Mesenchymal stem cell (in vitro differentiated cells and primary cell): ENCODE measurements at regions not wholly inside any gene's neighbourhood (a gene's known extent, or its start where the extent isn't known, plus 50 kb on each side); places are given as distances from the start of the nearest gene placed in this dataset.

ENCODE experiments used
- DNase-seq: peaks from one replicate; pipeline ENCODE4 v3.0.0-alpha.2; 2013
- H2AFZ ChIP-seq: one replicate; pipeline ENCODE4 v1.6.1; 2013; ENCODE audit warnings: low read depth, mild to moderate bottlenecking, control low read depth, inconsistent platforms, low read length, moderate library complexity
- H2AK5ac ChIP-seq: 2 replicates; pipeline ENCODE4 v1.6.1; 2013; ENCODE audit warnings: low read length, moderate library complexity, mild to moderate bottlenecking, inconsistent platforms; ENCODE audit not compliant: severe bottlenecking
- H2BK120ac ChIP-seq: one replicate; pipeline ENCODE4 v1.6.1; 2013; ENCODE audit warnings: low read depth, mild to moderate bottlenecking, inconsistent platforms, low read length, moderate library complexity
- H2BK12ac ChIP-seq, 2 experiments: one replicate each; pipeline ENCODE4 v1.6.1; 2013; ENCODE audit warnings: inconsistent platforms in 2 of 2, low read length in 2 of 2, mild to moderate bottlenecking in 2 of 2, moderate library complexity in 2 of 2, control low read depth in 1 of 2
- H2BK15ac ChIP-seq: one replicate; pipeline ENCODE4 v1.6.1; 2013; ENCODE audit warnings: mild to moderate bottlenecking, low read depth, inconsistent platforms; ENCODE audit not compliant: poor library complexity, severe bottlenecking
- H2BK5ac ChIP-seq: 2 replicates; pipeline ENCODE4 v1.6.1; 2013; ENCODE audit warnings: low read depth, mild to moderate bottlenecking, low read length, control low read depth, inconsistent platforms; ENCODE audit not compliant: poor library complexity, severe bottlenecking
- H3K14ac ChIP-seq, 2 experiments: one replicate each; pipeline ENCODE4 v1.6.1; 2013; ENCODE audit warnings: inconsistent platforms in 2 of 2, low read length in 2 of 2, control low read depth in 1 of 2, mild to moderate bottlenecking in 1 of 2, moderate library complexity in 1 of 2
- H3K18ac ChIP-seq, 2 experiments: one replicate each; pipeline ENCODE4 v1.6.1; 2013; ENCODE audit warnings: inconsistent platforms in 2 of 2, low read length in 2 of 2, control low read depth in 1 of 2, low read depth in 1 of 2, mild to moderate bottlenecking in 1 of 2
- H3K23ac ChIP-seq, 2 experiments: one replicate each; pipeline ENCODE4 v1.6.1; 2013; ENCODE audit warnings: inconsistent platforms in 2 of 2, low read length in 2 of 2, mild to moderate bottlenecking in 2 of 2, moderate library complexity in 2 of 2, control low read depth in 1 of 2
- H3K27ac ChIP-seq: 2 replicates; pipeline ENCODE4 v1.5.1; 2013; ENCODE audit warnings: mild to moderate bottlenecking, moderate library complexity, low read length, control low read depth, inconsistent platforms; ENCODE audit not compliant: poor library complexity, severe bottlenecking
- H3K27me3 ChIP-seq, 2 experiments: 2 replicates each; pipeline versions ENCODE4 v1.6.1 to v1.7.0; 2013; ENCODE audit warnings: low read length in 2 of 2, mild to moderate bottlenecking in 2 of 2, moderate library complexity in 2 of 2, control low read depth in 1 of 2, inconsistent platforms in 1 of 2; ENCODE audit not compliant: control insufficient read depth in 1 of 2, insufficient read depth in 1 of 2
- H3K36me3 ChIP-seq, 2 experiments: 2 replicates each; pipeline versions ENCODE4 v1.6.1 to v1.7.0; 2013; ENCODE audit warnings: low read length in 2 of 2, control low read depth in 1 of 2, inconsistent platforms in 1 of 2, low read depth in 1 of 2, mild to moderate bottlenecking in 1 of 2; ENCODE audit not compliant: insufficient read depth in 2 of 2, control insufficient read depth in 1 of 2
- H3K4ac ChIP-seq, 2 experiments: one replicate each; pipeline ENCODE4 v1.6.1; 2013; ENCODE audit warnings: inconsistent platforms in 2 of 2, low read length in 2 of 2, mild to moderate bottlenecking in 2 of 2, moderate library complexity in 2 of 2, control low read depth in 1 of 2, low read depth in 1 of 2
- H3K4me1 ChIP-seq: 2 replicates; pipeline ENCODE4 v1.6.1; 2013; ENCODE audit warnings: low read depth, low read length, control low read depth; ENCODE audit not compliant: control insufficient read depth, insufficient read depth
- H3K4me2 ChIP-seq: 2 replicates; pipeline ENCODE4 v1.6.1; 2013; ENCODE audit warnings: low read length, mild to moderate bottlenecking, inconsistent platforms; ENCODE audit not compliant: poor library complexity, severe bottlenecking
- H3K4me3 ChIP-seq, 2 experiments: 2 replicates each; pipeline versions ENCODE4 v1.5.1 to v1.7.0; 2013; ENCODE audit warnings: low read length in 2 of 2, mild to moderate bottlenecking in 2 of 2, control low read depth in 1 of 2, low read depth in 1 of 2; ENCODE audit not compliant: insufficient read depth in 1 of 2
- H3K79me1 ChIP-seq: replicated peaks from 2 replicates; pipeline ENCODE4 v1.6.1; 2013; ENCODE audit warnings: mild to moderate bottlenecking, control low read depth, low read length, inconsistent platforms; ENCODE audit not compliant: poor library complexity, severe bottlenecking
- H3K9ac ChIP-seq: 2 replicates; pipeline ENCODE4 v1.7.0; 2013; ENCODE audit warnings: mild to moderate bottlenecking, low read length, moderate library complexity
- H3K9me3 ChIP-seq: 2 replicates; pipeline ENCODE4 v1.7.0; 2013; ENCODE audit warnings: mild to moderate bottlenecking, low read length; ENCODE audit not compliant: control insufficient read depth
- H4K8ac ChIP-seq: one replicate; pipeline ENCODE4 v1.6.1; 2013; ENCODE audit warnings: inconsistent platforms, mild to moderate bottlenecking, low read length, moderate library complexity
- H4K91ac ChIP-seq: one replicate; pipeline ENCODE4 v1.6.1; 2013; ENCODE audit warnings: mild to moderate bottlenecking, low read length, inconsistent platforms
- WGBS: methylation state at CpG from one replicate; pipeline ENCODE4 v1.1.7; 2013; ENCODE audit warnings: mixed read lengths; 5-methylcytosine and 5-hydroxymethylcytosine counted together

DNA sequence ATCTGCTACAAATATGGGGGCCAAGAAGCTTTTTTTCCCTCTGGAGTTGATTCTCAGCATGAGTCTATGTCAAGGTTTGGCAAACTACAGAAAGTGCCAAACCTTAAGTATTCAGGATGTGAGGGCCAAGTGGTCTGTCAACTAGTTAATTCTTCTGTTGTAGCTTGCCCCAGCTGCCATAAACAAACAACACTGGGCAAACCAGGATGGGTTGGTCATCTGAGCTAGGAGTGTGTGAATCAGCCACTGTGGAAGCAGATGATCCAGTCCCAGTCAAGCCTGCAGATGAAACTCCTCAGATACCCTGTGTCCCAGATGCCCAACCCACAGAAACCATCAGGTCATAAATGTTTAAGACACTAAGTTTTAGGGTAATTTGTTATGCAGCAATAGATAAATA lies 103.0 kb upstream of the MOCS1 start:
- Histone ChIP-seq H3K36me3 (no peaks in the 10 kb centered on the region), H3K4me3 (no peak overlapping the region)

DNA sequence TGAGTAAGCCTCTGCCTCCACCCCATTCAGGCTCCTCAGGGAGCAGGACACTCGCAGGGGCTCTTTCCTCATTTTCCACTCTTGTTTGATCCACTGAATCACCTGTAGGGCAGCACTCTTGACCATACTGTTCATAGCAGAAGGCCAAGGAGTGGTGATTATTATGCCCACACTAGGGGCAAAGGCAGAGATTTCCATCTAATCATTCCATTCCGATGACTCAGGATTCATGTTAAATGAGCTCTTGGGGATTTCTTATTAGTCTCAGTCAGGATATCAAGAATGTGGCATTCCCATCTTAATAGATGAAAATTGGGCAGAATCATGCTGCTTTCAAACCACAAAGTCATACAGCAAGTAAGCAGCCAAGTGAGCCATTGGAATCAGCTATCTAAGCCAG lies 101.9 kb upstream of the MOCS1 start:
- Histone ChIP-seq H3K23ac (no peak overlapping the region), H3K4ac (no peak overlapping the region), H3K9me3 (peaks cover 4% of the 10 kb centered on the region), H2AFZ (no peak overlapping the region), H3K27ac (no peak overlapping the region), H2BK15ac (no peak overlapping the region), H2BK12ac (no peak overlapping the region), H3K4me3 (no peak overlapping the region), H3K27me3 (peaks cover 0 to 2% of the 10 kb centered on the region in 2 experiments), H3K14ac (no peak overlapping the region), H3K4me2 (no peak overlapping the region), H2AK5ac (no peak overlapping the region), H3K4me1 (no peaks in the 10 kb centered on the region), H4K8ac (no peak overlapping the region), H3K9ac (no peak overlapping the region), H3K79me1 (no peaks in the 10 kb centered on the region), H3K36me3 (no peaks in the 10 kb centered on the region), H2BK5ac (no peak overlapping the region), H3K18ac (no peak overlapping the region), H4K91ac (no peak overlapping the region), H2BK120ac (no peak overlapping the region)
- no peak for DNase-seq
- whole genome bisulfite sequencing, result 67% methylated on average over 1 of the region's 2 CpGs

More for the DNA sequence above, 103.0 kb upstream of the MOCS1 start:
- Histone ChIP-seq H4K91ac (no peak overlapping the region), H3K4ac (no peak overlapping the region), H2BK120ac (no peak overlapping the region), H2BK5ac (no peak overlapping the region), H3K4me1 (no peaks in the 10 kb centered on the region), H2BK15ac (no peak overlapping the region), H3K23ac (no peak overlapping the region), H3K9ac (no peak overlapping the region), H3K27me3 (peaks cover 0 to 2% of the 10 kb centered on the region in 2 experiments), H3K27ac (no peak overlapping the region), H2BK12ac (no peak overlapping the region), H3K9me3 (peaks cover 7% of the 10 kb centered on the region), H3K14ac (no peak overlapping the region), H3K79me1 (no peaks in the 10 kb centered on the region), H2AFZ (no peak overlapping the region), H3K18ac (no peak overlapping the region), H2AK5ac (no peak overlapping the region), H4K8ac (no peak overlapping the region), H3K4me2 (no peak overlapping the region)
- no peak for DNase-seq

DNA sequence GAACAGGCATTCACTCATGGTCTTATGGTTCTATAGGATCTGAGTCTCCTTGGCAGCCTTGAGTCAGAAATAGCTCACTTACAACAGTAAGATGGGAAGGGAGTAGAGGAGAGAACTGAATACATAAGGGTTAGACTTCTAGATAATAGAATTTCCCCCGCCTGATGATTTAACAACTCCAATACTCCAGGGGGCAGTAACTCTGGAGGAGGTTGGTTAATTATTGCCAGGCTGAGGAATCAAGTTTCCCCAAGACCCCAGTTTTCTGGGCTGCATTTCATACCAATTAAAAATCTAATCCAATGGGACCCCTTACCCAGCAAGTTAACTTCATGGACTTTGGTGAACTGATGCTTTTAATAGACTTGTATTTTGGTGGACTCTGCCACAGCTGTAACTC lies 94.2 kb upstream of the MOCS1 start:
- DNase-seq, result no peak
- Histone ChIP-seq H2BK5ac (no peak overlapping the region), H3K4me3 (no peak overlapping the region), H2AK5ac (no peak overlapping the region), H4K8ac (no peak overlapping the region), H3K27me3 (peaks cover 0 to 4% of the 10 kb centered on the region in 2 experiments), H3K14ac (no peak overlapping the region), H3K27ac (no peak overlapping the region), H2AFZ (no peak overlapping the region), H3K23ac (no peak overlapping the region), H3K18ac (no peak overlapping the region), H4K91ac (no peak overlapping the region), H3K36me3 (no peaks in the 10 kb centered on the region), H3K4me1 (no peaks in the 10 kb centered on the region), H3K79me1 (no peaks in the 10 kb centered on the region), H2BK15ac (no peak overlapping the region), H3K4ac (no peak overlapping the region), H3K9me3 (no peaks in the 10 kb centered on the region), H3K4me2 (no peak overlapping the region), H2BK12ac (no peak overlapping the region), H3K9ac (no peak overlapping the region), H2BK120ac (no peak overlapping the region)
- no CpG with 5 or more reads among the region's 1 CpG for WGBS

DNA sequence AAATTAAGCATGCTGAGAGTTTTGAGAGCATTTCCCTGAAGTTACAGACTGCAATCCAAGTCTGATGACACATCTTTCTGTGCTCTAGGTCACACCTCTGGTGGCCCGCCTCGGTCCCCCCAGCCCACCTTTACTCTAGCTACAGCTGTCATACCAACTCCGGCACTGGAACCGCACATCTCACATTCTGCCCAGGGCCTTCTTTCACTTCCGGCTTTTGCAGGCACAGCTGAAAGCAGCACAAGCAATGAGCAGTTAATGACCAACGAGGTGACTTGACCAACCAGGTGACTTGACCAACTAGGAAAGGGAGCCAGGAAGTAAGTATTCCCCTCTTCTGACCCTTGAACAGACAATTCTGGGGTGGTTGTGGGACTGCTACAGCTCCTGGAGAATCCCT lies 88.6 kb upstream of the MOCS1 start:
- no peak overlapping the region for H3K4me3 ChIP-seq
- no peak overlapping the region for H4K91ac ChIP-seq
- H2BK12ac ChIP-seq, result no peak overlapping the region
- no peak overlapping the region for H3K23ac ChIP-seq
- no peak overlapping the region for H3K4me2 ChIP-seq
- H3K4me1 ChIP-seq, result no peaks in the 10 kb centered on the region
- H3K27ac ChIP-seq, result no peak overlapping the region
- H3K14ac ChIP-seq, result no peak overlapping the region
- no peak overlapping the region for H3K9ac ChIP-seq
- no peaks in the 10 kb centered on the region for H3K27me3 ChIP-seq
- DNase-seq, result no peak
- no peak overlapping the region for H2BK120ac ChIP-seq
- no peak overlapping the region for H4K8ac ChIP-seq
- peaks cover 3% of the 10 kb centered on the region for H3K9me3 ChIP-seq
- H2BK5ac ChIP-seq, result no peak overlapping the region
- no peaks in the 10 kb centered on the region for H3K36me3 ChIP-seq
- H2AK5ac ChIP-seq, result no peak overlapping the region
- no peaks in the 10 kb centered on the region for H3K79me1 ChIP-seq
- H2BK15ac ChIP-seq, result no peak overlapping the region
- no peak overlapping the region for H3K4ac ChIP-seq
- WGBS, result 84% methylated on average over 6 of the region's 6 CpGs
- H2AFZ ChIP-seq, result no peak overlapping the region
- H3K18ac ChIP-seq, result no peak overlapping the region
